DOHH2 (cell line): ENCODE measurements at regions not wholly inside any gene's neighbourhood (a gene's known extent, or its start where the extent isn't known, plus 50 kb on each side); places are given as distances from the start of the nearest gene placed in this dataset.

ENCODE experiments used
- H3F3A ChIP-seq: fragments of 200-600 bp; sonication (generic), shearing (Covaris generic); 2 replicates; pipeline ENCODE4 v1.6.0; 2016; ENCODE audit warnings: antibody characterized with exemption, mild to moderate bottlenecking; ENCODE audit not compliant: control insufficient read depth, insufficient read depth
- H3K27ac ChIP-seq: fragments of 200-600 bp; sonication (generic); 2 replicates; pipeline ENCODE4 v1.5.1; 2014; ENCODE audit warnings: low read depth, mild to moderate bottlenecking, low read length, moderate library complexity
- H3K27me3 ChIP-seq: fragments of 200-600 bp; sonication (generic); 2 replicates; pipeline ENCODE4 v1.6.1; 2014; ENCODE audit warnings: mild to moderate bottlenecking, low read length, mixed read lengths; ENCODE audit not compliant: control insufficient read depth
- H3K36me3 ChIP-seq: fragments of 200-600 bp; sonication (generic); 2 replicates; pipeline ENCODE4 v1.6.1; 2014; ENCODE audit warnings: mild to moderate bottlenecking, low read length, moderate library complexity, mixed read lengths; ENCODE audit not compliant: control insufficient read depth
- H3K4me1 ChIP-seq: fragments of 200-600 bp; sonication (generic); 2 replicates; pipeline ENCODE4 v1.6.1; 2014; ENCODE audit warnings: mild to moderate bottlenecking, low read length, mixed read lengths; ENCODE audit not compliant: control insufficient read depth
- H3K4me2 ChIP-seq: fragments of 200-600 bp; sonication (generic); 2 replicates; pipeline ENCODE4 v1.6.0; 2014; ENCODE audit warnings: mild to moderate bottlenecking, low read length, moderate library complexity
- H3K4me3 ChIP-seq: fragments of 200-600 bp; sonication (generic); 2 replicates; pipeline ENCODE4 v1.5.1; 2014; ENCODE audit warnings: mild to moderate bottlenecking, low read length, mixed read lengths
- H3K79me2 ChIP-seq: fragments of 200-600 bp; sonication (generic); 2 replicates; pipeline ENCODE4 v1.6.1; 2014; ENCODE audit warnings: mild to moderate bottlenecking, low read length, mixed read lengths; ENCODE audit not compliant: control insufficient read depth
- H3K9me2 ChIP-seq: fragments of 200-600 bp; sonication (generic); replicated peaks from 2 replicates; pipeline ENCODE4 v1.6.1; 2014; ENCODE audit warnings: mild to moderate bottlenecking, low read length, mixed read lengths; ENCODE audit not compliant: control insufficient read depth
- H3K9me3 ChIP-seq: fragments of 200-600 bp; sonication (generic); 2 replicates; pipeline ENCODE4 v1.6.1; 2014; ENCODE audit warnings: antibody characterized with exemption, low read length, mixed read lengths; ENCODE audit not compliant: control insufficient read depth, insufficient read depth
- H4K20me1 ChIP-seq: fragments of 200-600 bp; sonication (generic); 2 replicates; pipeline ENCODE4 v1.6.0; 2014; ENCODE audit warnings: low read depth, mild to moderate bottlenecking, antibody characterized with exemption, low read length, moderate library complexity; ENCODE audit not compliant: control insufficient read depth, insufficient read depth
- CTCF ChIP-seq: fragments of 200-600 bp; sonication (generic); IDR thresholded peaks from one replicate; pipeline ENCODE4 v1.5.1; 2014; ENCODE audit warnings: antibody characterized with exemption, mild to moderate bottlenecking, low read depth, low read length; ENCODE audit not compliant: poor library complexity, severe bottlenecking
- EZH2phosphoT487 ChIP-seq: fragments of 200-600 bp; sonication (generic); IDR thresholded peaks from 2 replicates; pipeline ENCODE4 v1.6.1; 2017; ENCODE audit warnings: borderline replicate concordance, mild to moderate bottlenecking, antibody characterized with exemption, low read length, moderate library complexity, mixed read lengths

- no peak for TF ChIP-seq CTCF
- TF ChIP-seq EZH2phosphoT487: no peak
- H3K36me3 ChIP-seq: no peaks in the 10 kb centered on the region
- no peak overlapping the region for H3K4me3 ChIP-seq
- peaks cover 12% of the 10 kb centered on the region for H3K4me1 ChIP-seq
- no peaks in the 10 kb centered on the region for H3F3A ChIP-seq
- H3K27ac ChIP-seq: no peak overlapping the region
- peaks cover 3% of the 10 kb centered on the region; the same call in 1 of the 2 replicates for H3K27me3 ChIP-seq
- no peaks in the 10 kb centered on the region for H3K9me3 ChIP-seq
- no peaks in the 10 kb centered on the region for H4K20me1 ChIP-seq
- H3K9me2 ChIP-seq: no peaks in the 10 kb centered on the region
- H3K79me2 ChIP-seq: no peaks in the 10 kb centered on the region
- no peak overlapping the region for H3K4me2 ChIP-seq
Measured at GRCh38 chr20:1758765-1759164, 101.2 kb upstream of the SIRPG start.

GRCh38 chr20:1757606-1758512, 100.3 kb upstream of the SIRPG start:
- TF ChIP-seq CTCF (no peak), EZH2phosphoT487 (no peak)
- H3K79me2 ChIP-seq: no peaks in the 10 kb centered on the region
- no peak overlapping the region for H3K4me2 ChIP-seq
- H3K9me2 ChIP-seq: no peaks in the 10 kb centered on the region
- no peaks in the 10 kb centered on the region for H3K9me3 ChIP-seq
- H4K20me1 ChIP-seq: no peaks in the 10 kb centered on the region
- H3K36me3 ChIP-seq: no peaks in the 10 kb centered on the region
- no peak overlapping the region for H3K4me3 ChIP-seq
- H3F3A ChIP-seq: no peaks in the 10 kb centered on the region
- H3K27ac ChIP-seq: no peak overlapping the region
- H3K4me1 ChIP-seq: peaks cover 15% of the 10 kb centered on the region
- H3K27me3 ChIP-seq: peaks cover 3% of the 10 kb centered on the region; the same call in 1 of the 2 replicates

- H3F3A ChIP-seq: no peaks in the 10 kb centered on the region
- TF ChIP-seq EZH2phosphoT487: no peak
- TF ChIP-seq CTCF: no peak
- no peak overlapping the region for H3K4me3 ChIP-seq
- H3K9me3 ChIP-seq: peaks cover 6% of the 10 kb centered on the region
- no peaks in the 10 kb centered on the region for H4K20me1 ChIP-seq
- H3K9me2 ChIP-seq: no peaks in the 10 kb centered on the region
- H3K27ac ChIP-seq: no peak overlapping the region
- H3K36me3 ChIP-seq: no peaks in the 10 kb centered on the region
- H3K79me2 ChIP-seq: no peaks in the 10 kb centered on the region
- H3K4me1 ChIP-seq: peaks cover 15% of the 10 kb centered on the region
- no peak overlapping the region for H3K4me2 ChIP-seq
- H3K27me3 ChIP-seq: peaks cover 3% of the 10 kb centered on the region; the same call in 1 of the 2 replicates
Measured at GRCh38 chr20:1757072-1757471, 99.5 kb upstream of the SIRPG start.
